AG09309 (cell line): ENCODE measurements at regions not wholly inside any gene's neighbourhood (a gene's known extent, or its start where the extent isn't known, plus 50 kb on each side); places are given as distances from the start of the nearest gene placed in this dataset.

Source experiments
- DNase-seq: peaks from one replicate; pipeline ENCODE4 v3.0.0-alpha.2; 2010; ENCODE audit warnings: low read depth
- H3K4me3 ChIP-seq: 2 replicates; pipeline ENCODE4 v1.5.1; 2011; ENCODE audit warnings: mild to moderate bottlenecking, low read depth, low read length, moderate library complexity; ENCODE audit not compliant: control insufficient read depth
- CTCF ChIP-seq: IDR thresholded peaks from 2 replicates; pipeline ENCODE4 v1.5.1; 2011; ENCODE audit warnings: mild to moderate bottlenecking, low read depth, low read length, inconsistent platforms; ENCODE audit not compliant: insufficient read depth, control insufficient read depth; ENCODE audit errors: missing control alignments

GRCh38 chr7:32285698-32286097 lies 204.5 kb downstream of the LSM5 start:
- DNase-seq = no peak
- no peak overlapping the region for H3K4me3 ChIP-seq
- TF ChIP-seq CTCF = no peak

GRCh38 chr7:32283546-32283945 lies 206.6 kb downstream of the LSM5 start:
- DNase-seq = no peak
- no peak for TF ChIP-seq CTCF
- H3K4me3 ChIP-seq = no peak overlapping the region

GRCh38 chr7:32279500-32279899 lies 209.3 kb upstream of the PDE1C start:
- no peak for TF ChIP-seq CTCF
- no peak overlapping the region for H3K4me3 ChIP-seq
- DNase-seq = no peak

- no peak overlapping the region for H3K4me3 ChIP-seq
- no peak for DNase-seq
- TF ChIP-seq CTCF = no peak
These were observed 205.2 kb upstream of the PDE1C start for GRCh38 chr7:32275216-32276009.

GRCh38 chr7:32273297-32273696 lies 203.1 kb upstream of the PDE1C start:
- TF ChIP-seq CTCF = no peak
- no peak overlapping the region for H3K4me3 ChIP-seq
- DNase-seq = no peak

GRCh38 chr7:32266932-32267475 lies 196.8 kb upstream of the PDE1C start:
- TF ChIP-seq CTCF = no peak
- no peak overlapping the region for H3K4me3 ChIP-seq
- no peak for DNase-seq
